ENCODE measurements at regions not wholly inside any gene's neighbourhood (a gene's known extent, or its start where the extent isn't known, plus 50 kb on each side); places are given as distances from the start of the nearest gene placed in this dataset.
"Not testable (repeated sequence)": the region's sequence is repeated elsewhere in the genome, so short reads cannot be mapped to it uniquely, and the experiment has no call there.

DNA sequence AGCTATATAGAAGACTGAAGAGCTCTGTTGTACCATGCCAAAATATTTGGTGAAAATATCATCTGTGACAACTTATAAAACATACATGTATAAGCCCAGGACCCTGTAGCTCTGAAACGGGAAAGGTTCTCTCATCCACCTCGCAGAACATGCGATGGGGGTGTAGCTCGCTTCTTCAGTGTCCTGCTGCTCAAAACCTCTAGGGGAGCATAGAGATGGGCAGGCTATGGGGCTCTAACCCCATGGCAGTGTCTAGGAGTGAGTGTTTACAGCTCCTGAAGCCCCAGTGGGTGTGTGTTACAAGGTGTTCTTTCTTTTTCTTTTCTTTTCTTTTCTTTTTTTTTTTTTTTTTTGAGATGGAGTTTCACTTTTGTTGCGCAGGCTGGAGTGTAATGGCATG lies 505.2 kb upstream of the SYNCRIP start:
- POLR2A ChIA-PET, result interaction anchor here (0.6 kb wide), 1 partner anchor 239 kb away, joined by 3 read pairs; no protein-coding TSS in a partner anchor
- DNase-seq (ENCODE audit: extremely low spot score), result no peak
- CTCF ChIA-PET, result no interaction called here
- no peak for TF ChIP-seq FOXM1 (IDR thresholded peaks at IDR 0.05; ENCODE audit: borderline replicate concordance)
- no peak for TF ChIP-seq NFRKB (IDR thresholded peaks at IDR 0.05)
- no peak for TF ChIP-seq ZNF384 (IDR thresholded peaks at IDR 0.05)
- no peak for TF ChIP-seq TARDBP (IDR thresholded peaks at IDR 0.05)
- no peak for TF ChIP-seq LEF1 (IDR thresholded peaks at IDR 0.05; ENCODE audit: borderline replicate concordance)
- TF ChIP-seq, protein P1, sequence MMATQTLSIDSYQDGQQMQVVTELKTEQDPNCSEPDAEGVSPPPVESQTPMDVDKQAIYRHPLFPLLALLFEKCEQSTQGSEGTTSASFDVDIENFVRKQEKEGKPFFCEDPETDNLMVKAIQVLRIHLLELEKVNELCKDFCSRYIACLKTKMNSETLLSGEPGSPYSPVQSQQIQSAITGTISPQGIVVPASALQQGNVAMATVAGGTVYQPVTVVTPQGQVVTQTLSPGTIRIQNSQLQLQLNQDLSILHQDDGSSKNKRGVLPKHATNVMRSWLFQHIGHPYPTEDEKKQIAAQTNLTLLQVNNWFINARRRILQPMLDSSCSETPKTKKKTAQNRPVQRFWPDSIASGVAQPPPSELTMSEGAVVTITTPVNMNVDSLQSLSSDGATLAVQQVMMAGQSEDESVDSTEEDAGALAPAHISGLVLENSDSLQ (IDR thresholded peaks at IDR 0.05), result no peak
- TF ChIP-seq HDGF (IDR thresholded peaks at IDR 0.05; ENCODE audit: borderline replicate concordance), result no peak
- TF ChIP-seq FOXK2 (IDR thresholded peaks at IDR 0.05), result no peak
- TF ChIP-seq BHLHE40 (IDR thresholded peaks at IDR 0.05; ENCODE audit: borderline replicate concordance), result no peak
- TF ChIP-seq SP1 (IDR thresholded peaks at IDR 0.05), result no peak

DNA sequence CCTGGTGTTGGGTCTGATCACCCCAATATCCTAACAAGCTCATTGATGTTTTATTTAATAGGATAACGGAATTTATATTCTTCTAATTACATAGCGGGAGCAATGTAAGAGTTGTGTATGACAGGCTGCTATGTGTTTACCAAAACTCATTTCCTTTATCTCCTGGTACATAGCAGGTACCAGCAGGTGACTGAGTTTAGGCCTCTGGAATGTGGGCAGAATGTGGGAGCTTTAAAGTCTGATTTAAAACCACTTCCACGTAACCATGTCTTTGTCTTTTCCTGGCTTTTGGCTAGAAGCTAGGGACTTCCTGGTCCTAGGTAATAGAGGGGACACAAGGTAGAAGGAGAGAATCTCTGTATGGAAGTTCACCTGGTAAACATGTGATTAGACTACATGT lies 504.6 kb upstream of the SYNCRIP start:
- no peak for TF ChIP-seq TARDBP (IDR thresholded peaks at IDR 0.05)
- no peak for TF ChIP-seq LEF1 (IDR thresholded peaks at IDR 0.05; ENCODE audit: borderline replicate concordance)
- CTCF ChIA-PET, result no interaction called here
- POLR2A ChIA-PET, result no interaction called here
- DNase-seq (ENCODE audit: extremely low spot score), result no peak

DNA sequence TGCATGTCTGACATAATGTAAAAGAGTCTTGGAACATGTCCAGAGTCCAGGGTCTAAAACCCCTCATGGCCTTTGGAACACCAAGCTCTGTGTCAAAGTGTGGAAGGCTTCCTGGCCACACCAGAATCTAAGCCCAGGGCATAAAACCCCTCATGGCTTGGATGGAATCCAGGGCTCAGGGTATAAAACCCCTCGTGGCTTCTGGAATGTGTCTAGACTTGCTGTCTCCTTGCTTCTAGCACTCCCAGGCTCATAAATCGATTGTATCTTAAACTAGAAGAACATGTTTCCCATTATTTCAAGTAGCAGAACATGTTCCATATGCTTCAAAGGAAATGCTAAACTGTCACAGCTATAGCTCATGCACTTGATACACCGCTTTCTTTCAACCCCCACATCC lies 504.1 kb upstream of the SYNCRIP start:
- POLR2A ChIA-PET; CTCF ChIA-PET; DNase-seq (ENCODE audit: extremely low spot score): not testable (repeated sequence)

DNA sequence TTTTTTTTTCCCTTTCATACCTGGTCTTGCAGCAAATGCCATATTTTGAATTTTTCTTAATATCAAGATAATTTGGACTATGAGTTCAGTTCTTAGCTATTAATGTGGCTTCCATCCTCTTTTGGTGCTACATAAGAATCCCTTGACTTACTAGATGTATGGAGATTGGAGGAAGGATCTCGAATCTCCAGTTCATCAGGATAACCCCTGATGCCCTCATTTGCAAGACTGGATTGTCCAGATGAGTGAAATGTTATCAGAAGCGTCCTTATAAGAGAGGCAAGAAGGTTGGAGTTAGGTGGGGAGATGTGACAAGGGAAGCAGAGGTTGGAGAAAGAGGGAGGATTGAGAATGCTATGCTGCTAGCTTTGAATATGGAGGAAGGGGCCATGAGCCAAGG lies 499.6 kb upstream of the SYNCRIP start:
- TF ChIP-seq FOXM1 (IDR thresholded peaks at IDR 0.05; ENCODE audit: borderline replicate concordance) (no peak), SP1 (IDR thresholded peaks at IDR 0.05) (no peak), TARDBP (IDR thresholded peaks at IDR 0.05) (no peak), BHLHE40 (IDR thresholded peaks at IDR 0.05; ENCODE audit: borderline replicate concordance) (no peak), L3MBTL2 (conservative IDR thresholded peaks at IDR 0.05) (no peak), ZNF384 (IDR thresholded peaks at IDR 0.05) (no peak), NFRKB (IDR thresholded peaks at IDR 0.05) (no peak), FOXK2 (IDR thresholded peaks at IDR 0.05) (no peak), ELF4 (IDR thresholded peaks at IDR 0.05) (no peak), FOXA1 (IDR thresholded peaks at IDR 0.05) (no peak), LEF1 (IDR thresholded peaks at IDR 0.05; ENCODE audit: borderline replicate concordance) (no peak), HDGF (IDR thresholded peaks at IDR 0.05; ENCODE audit: borderline replicate concordance) (no peak), ARNT (IDR thresholded peaks at IDR 0.05) (no peak), SUZ12 (IDR thresholded peaks at IDR 0.05) (no peak), CTBP1 (IDR thresholded peaks at IDR 0.05; ENCODE audit: borderline replicate concordance) (no peak)
- TF ChIP-seq, protein P1 (IDR thresholded peaks at IDR 0.05), result no peak
- CTCF ChIA-PET, result no interaction called here
- no peak for DNase-seq (ENCODE audit: extremely low spot score)
- POLR2A ChIA-PET, result no interaction called here

DNA sequence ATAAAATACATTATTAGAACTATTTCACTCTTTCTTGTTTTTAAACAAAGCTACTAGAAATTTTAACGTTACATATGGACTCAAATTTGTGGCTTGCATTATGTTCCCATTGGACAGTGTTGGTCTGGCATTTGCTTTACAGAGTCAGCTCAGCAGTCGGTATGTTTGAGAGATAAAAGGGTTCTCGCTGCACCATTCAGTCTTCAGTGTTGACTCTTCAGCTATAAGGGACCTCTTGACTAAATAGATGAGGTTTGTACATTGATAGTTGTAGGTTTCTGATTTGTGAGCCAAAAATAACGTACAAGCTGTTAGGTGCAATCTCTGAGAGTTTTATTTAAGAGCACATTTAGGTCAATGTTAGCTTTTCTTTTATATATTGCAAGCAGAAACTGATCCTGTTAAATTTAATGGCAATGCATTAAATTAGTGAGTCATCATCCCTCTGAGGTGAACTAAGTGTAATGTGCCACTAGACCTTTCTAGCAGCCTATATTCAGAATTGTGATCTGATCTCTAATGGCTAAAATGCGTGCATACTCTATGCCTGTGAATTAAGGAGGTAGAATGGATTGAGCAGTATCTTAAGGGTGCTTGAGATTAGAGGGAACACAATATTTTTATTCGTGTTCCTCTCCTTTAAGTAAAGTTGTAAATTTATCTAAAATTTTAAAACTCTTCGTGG lies 485.6 kb upstream of the SYNCRIP start:
- ChIA-PET CTCF (no interaction called here), POLR2A (no interaction called here)
- TF ChIP-seq, protein P1 (IDR thresholded peaks at IDR 0.05), result no peak
- TF ChIP-seq ARNT (IDR thresholded peaks at IDR 0.05), result no peak
- no peak for TF ChIP-seq FOXA1 (IDR thresholded peaks at IDR 0.05)
- TF ChIP-seq L3MBTL2 (conservative IDR thresholded peaks at IDR 0.05), result no peak
- TF ChIP-seq SUZ12 (IDR thresholded peaks at IDR 0.05), result no peak
- no peak for TF ChIP-seq BHLHE40 (IDR thresholded peaks at IDR 0.05; ENCODE audit: borderline replicate concordance)
- TF ChIP-seq CTBP1 (IDR thresholded peaks at IDR 0.05; ENCODE audit: borderline replicate concordance), result no peak
- TF ChIP-seq ZNF384 (IDR thresholded peaks at IDR 0.05), result no peak
- no peak for TF ChIP-seq ELF4 (IDR thresholded peaks at IDR 0.05)
- TF ChIP-seq FOXM1 (IDR thresholded peaks at IDR 0.05; ENCODE audit: borderline replicate concordance), result no peak
- TF ChIP-seq NFRKB (IDR thresholded peaks at IDR 0.05), result no peak
- TF ChIP-seq LEF1 (IDR thresholded peaks at IDR 0.05; ENCODE audit: borderline replicate concordance), result no peak
- TF ChIP-seq SP1 (IDR thresholded peaks at IDR 0.05), result no peak
- DNase-seq (ENCODE audit: extremely low spot score), result no peak

DNA sequence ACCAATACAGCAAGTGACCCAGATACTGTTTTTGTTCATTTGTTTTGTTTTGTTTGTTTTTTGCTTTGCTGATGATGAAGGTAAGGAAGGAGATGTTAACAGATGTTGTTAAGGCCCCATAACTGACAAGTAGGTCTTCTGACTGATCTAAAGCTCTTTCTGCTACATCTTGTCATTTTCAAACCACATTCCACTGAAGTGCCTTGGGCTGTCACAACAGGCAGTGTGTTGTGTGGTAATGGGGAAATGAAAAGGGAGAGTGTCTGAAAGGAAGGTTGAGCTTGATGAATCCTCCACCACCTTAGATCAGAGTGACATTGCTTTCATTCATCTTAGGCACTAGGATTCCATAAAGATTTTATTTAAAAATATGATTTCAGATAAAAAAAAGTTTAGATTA lies 479.4 kb upstream of the SYNCRIP start:
- TF ChIP-seq CTBP1 (IDR thresholded peaks at IDR 0.05; ENCODE audit: borderline replicate concordance), result no peak
- ChIA-PET CTCF (no interaction called here), POLR2A (no interaction called here)
- no peak for DNase-seq (ENCODE audit: extremely low spot score)

DNA sequence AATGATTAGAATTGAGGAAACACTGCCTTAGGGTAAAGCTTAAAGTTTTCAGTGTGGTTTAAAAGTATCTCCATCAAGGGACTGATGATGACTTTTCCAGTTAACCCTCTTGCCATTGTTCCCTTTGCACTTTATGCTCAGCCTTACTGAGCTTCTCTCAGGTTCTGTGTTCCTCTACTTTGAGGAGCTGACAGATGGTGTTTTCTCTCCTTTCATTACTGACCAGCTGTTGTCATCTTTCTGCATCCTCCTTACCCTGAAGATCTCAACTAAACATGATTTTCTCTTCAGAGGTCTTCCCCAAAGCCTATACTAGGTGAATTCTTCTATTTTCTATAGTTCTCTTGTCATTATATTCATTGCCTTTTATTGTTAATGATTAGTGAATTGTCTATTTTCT lies 475.6 kb upstream of the SYNCRIP start:
- POLR2A ChIA-PET, result no interaction called here
- CTCF ChIA-PET, result no interaction called here
- no peak for DNase-seq (ENCODE audit: extremely low spot score)
- TF ChIP-seq ELF4 (IDR thresholded peaks at IDR 0.05), result no peak
- no peak for TF ChIP-seq LEF1 (IDR thresholded peaks at IDR 0.05; ENCODE audit: borderline replicate concordance)
- no peak for TF ChIP-seq ARNT (IDR thresholded peaks at IDR 0.05)
- TF ChIP-seq ZNF384 (IDR thresholded peaks at IDR 0.05), result no peak
- no peak for TF ChIP-seq SP1 (IDR thresholded peaks at IDR 0.05)
- no peak for TF ChIP-seq FOXA1 (IDR thresholded peaks at IDR 0.05)
- TF ChIP-seq BHLHE40 (IDR thresholded peaks at IDR 0.05; ENCODE audit: borderline replicate concordance), result no peak
- no peak for TF ChIP-seq FOXK2 (IDR thresholded peaks at IDR 0.05)
- no peak for TF ChIP-seq HDGF (IDR thresholded peaks at IDR 0.05; ENCODE audit: borderline replicate concordance)
- TF ChIP-seq, protein P1 (IDR thresholded peaks at IDR 0.05), result no peak
- TF ChIP-seq TARDBP (IDR thresholded peaks at IDR 0.05), result no peak
- no peak for TF ChIP-seq SUZ12 (IDR thresholded peaks at IDR 0.05)
- TF ChIP-seq FOXM1 (IDR thresholded peaks at IDR 0.05; ENCODE audit: borderline replicate concordance), result no peak
- TF ChIP-seq CTBP1 (IDR thresholded peaks at IDR 0.05; ENCODE audit: borderline replicate concordance), result no peak
- no peak for TF ChIP-seq L3MBTL2 (conservative IDR thresholded peaks at IDR 0.05)
- no peak for TF ChIP-seq NFRKB (IDR thresholded peaks at IDR 0.05)

Data from HEK293T (cell line).